NT2/D1 (cell line): ENCODE measurements at regions not wholly inside any gene's neighbourhood (a gene's known extent, or its start where the extent isn't known, plus 50 kb on each side); places are given as distances from the start of the nearest gene placed in this dataset.

Experiments
- SUZ12 ChIP-seq: IDR thresholded peaks from 2 replicates; pipeline ENCODE4 v1.6.1; 2011; ENCODE audit not compliant: insufficient read length, insufficient read depth; ENCODE audit errors: extremely low read depth
- YY1 ChIP-seq: IDR thresholded peaks from 2 replicates; pipeline ENCODE4 v1.6.1; 2011; ENCODE audit not compliant: insufficient read length, insufficient read depth
- ZNF274 ChIP-seq: IDR thresholded peaks from 2 replicates; pipeline ENCODE4 v1.6.1; 2011; ENCODE audit warnings: mild to moderate bottlenecking, low read depth, low read length

DNA sequence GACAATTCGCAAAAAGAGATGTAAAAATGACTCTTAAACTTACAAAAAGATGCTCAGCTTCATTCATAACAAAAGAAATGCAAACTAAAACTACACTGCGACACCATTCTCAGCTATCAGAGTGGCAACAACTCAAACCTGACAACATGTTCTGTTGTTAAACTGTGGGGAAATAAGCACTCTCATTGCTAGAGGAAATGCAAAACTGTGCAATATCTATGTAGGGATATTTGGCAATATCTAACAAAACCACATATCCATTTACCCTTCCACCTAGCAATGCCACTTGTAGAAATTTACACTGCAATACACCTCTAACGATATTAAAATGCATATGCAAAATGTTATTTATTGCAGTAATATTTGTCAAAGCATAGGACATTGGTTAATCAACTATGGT, 78.3 kb upstream of the EGFL6 start:
- no peak for TF ChIP-seq SUZ12
- TF ChIP-seq YY1 = no peak
- no peak for TF ChIP-seq ZNF274
